ENCODE measurements at regions not wholly inside any gene's neighbourhood (a gene's known extent, or its start where the extent isn't known, plus 50 kb on each side); places are given as distances from the start of the nearest gene placed in this dataset.

DNA sequence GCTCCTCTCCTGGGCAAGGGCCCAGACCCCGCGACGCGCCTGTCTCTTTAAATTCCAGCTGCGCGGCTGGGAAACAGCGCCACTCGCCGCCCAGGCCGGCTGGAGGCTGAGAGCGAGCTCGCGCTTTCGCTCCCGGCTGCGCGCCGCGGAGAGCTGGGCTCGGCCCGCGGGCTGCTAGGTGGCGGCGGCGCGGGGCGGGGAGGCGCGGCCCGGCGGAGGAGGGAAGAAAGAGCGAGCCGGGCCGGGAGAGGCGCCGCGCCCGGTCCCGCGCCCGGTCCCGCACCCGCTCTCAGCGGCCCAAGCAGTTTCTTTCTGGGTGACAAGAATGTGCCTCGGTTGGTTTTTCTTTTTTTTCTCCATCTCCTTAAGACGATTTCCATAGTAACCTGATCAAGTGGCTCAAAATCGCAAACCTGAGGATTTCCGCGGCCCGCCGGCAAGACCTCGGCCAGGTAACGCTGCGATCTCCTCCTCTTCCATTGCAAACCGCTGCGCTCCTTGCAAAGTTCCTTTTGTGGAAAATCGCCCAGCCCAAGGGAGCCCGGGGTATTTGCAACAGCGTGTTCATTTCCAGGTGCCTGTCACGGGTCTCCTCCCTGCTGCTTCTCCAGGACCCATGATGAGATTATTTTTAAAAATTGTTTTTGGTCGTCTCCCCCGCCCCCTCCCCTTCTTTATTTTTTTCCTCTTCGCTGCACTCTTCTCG, 259.5 kb upstream of the E2F7 start:
- TF ChIP-seq, protein P1, sequence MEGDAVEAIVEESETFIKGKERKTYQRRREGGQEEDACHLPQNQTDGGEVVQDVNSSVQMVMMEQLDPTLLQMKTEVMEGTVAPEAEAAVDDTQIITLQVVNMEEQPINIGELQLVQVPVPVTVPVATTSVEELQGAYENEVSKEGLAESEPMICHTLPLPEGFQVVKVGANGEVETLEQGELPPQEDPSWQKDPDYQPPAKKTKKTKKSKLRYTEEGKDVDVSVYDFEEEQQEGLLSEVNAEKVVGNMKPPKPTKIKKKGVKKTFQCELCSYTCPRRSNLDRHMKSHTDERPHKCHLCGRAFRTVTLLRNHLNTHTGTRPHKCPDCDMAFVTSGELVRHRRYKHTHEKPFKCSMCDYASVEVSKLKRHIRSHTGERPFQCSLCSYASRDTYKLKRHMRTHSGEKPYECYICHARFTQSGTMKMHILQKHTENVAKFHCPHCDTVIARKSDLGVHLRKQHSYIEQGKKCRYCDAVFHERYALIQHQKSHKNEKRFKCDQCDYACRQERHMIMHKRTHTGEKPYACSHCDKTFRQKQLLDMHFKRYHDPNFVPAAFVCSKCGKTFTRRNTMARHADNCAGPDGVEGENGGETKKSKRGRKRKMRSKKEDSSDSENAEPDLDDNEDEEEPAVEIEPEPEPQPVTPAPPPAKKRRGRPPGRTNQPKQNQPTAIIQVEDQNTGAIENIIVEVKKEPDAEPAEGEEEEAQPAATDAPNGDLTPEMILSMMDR (IDR thresholded peaks at IDR 0.05) = peak in 2 of 6 experiments; percentile 17 to 30
- no peak for TF ChIP-seq POLR2A (IDR thresholded peaks at IDR 0.05)

Measured in adrenal gland (tissue), 5 donors.